Testis (tissue), 2 donors: ENCODE measurements at regions not wholly inside any gene's neighbourhood (a gene's known extent, or its start where the extent isn't known, plus 50 kb on each side); places are given as distances from the start of the nearest gene placed in this dataset.
A peak's percentile ranks its signal among the peaks of the same experiment; 100 is the strongest.

Experiments used
- DNase-seq: peaks from one replicate; pipeline ENCODE4 v3.0.0-alpha.2; 2019
- H3K27ac ChIP-seq, 2 donors: fragments of 200-600 bp; sonication (generic); one replicate each; pipeline ENCODE4 v1.5.1; 2019
- H3K27me3 ChIP-seq: fragments of 200-600 bp; sonication (generic); one replicate; pipeline ENCODE4 v1.5.1; 2019
- H3K36me3 ChIP-seq: fragments of 200-600 bp; sonication (generic); one replicate; pipeline ENCODE4 v1.5.1; 2017; ENCODE audit warnings: low read depth; ENCODE audit errors: missing control alignments
- H3K4me1 ChIP-seq: fragments of 200-600 bp; sonication (generic); one replicate; pipeline ENCODE4 v1.5.1; 2019
- H3K4me3 ChIP-seq, 2 donors: fragments of 200-600 bp; sonication (generic); one replicate each; pipeline ENCODE4 v1.5.1; 2017 to 2019
- H3K9me3 ChIP-seq: fragments of 200-600 bp; sonication (generic); one replicate; pipeline ENCODE4 v1.5.1; 2017
- POLR2A ChIP-seq: fragments of 450-650 bp; IDR thresholded peaks from one replicate; pipeline ENCODE4 v1.6.1; 2017; ENCODE audit warnings: antibody characterized with exemption, mild to moderate bottlenecking, moderate library complexity
- WGBS, 2 donors: methylation state at CpG; one replicate each; pipeline ENCODE4 v1.1.5; 2018; 5-methylcytosine and 5-hydroxymethylcytosine counted together
- intact Hi-C: fragments of 100-400 bp; cut with DNase I; formaldehyde crosslinking; loops from one replicate; pipeline ENCODE4 v1.15.1; 2023; ENCODE audit warnings: low total_unique reads
- TF ChIP-seq, protein P1 (sequence below), 3 experiments: fragments of 450-650 bp in 2 of 3; fragments of 200-600 bp in 1 of 3; sonication (generic) in 1 of 3; IDR thresholded peaks; one replicate each; pipeline ENCODE4 v1.5.1; 2016 to 2019; ENCODE audit warnings: antibody characterized with exemption in 3 of 3, mild to moderate bottlenecking in 2 of 3, moderate library complexity in 1 of 3

- H3K27me3 ChIP-seq, result no peaks in the 10 kb centered on the region
- no peak for DNase-seq
- no peaks in the 10 kb centered on the region for H3K36me3 ChIP-seq
- TF ChIP-seq, protein P1, sequence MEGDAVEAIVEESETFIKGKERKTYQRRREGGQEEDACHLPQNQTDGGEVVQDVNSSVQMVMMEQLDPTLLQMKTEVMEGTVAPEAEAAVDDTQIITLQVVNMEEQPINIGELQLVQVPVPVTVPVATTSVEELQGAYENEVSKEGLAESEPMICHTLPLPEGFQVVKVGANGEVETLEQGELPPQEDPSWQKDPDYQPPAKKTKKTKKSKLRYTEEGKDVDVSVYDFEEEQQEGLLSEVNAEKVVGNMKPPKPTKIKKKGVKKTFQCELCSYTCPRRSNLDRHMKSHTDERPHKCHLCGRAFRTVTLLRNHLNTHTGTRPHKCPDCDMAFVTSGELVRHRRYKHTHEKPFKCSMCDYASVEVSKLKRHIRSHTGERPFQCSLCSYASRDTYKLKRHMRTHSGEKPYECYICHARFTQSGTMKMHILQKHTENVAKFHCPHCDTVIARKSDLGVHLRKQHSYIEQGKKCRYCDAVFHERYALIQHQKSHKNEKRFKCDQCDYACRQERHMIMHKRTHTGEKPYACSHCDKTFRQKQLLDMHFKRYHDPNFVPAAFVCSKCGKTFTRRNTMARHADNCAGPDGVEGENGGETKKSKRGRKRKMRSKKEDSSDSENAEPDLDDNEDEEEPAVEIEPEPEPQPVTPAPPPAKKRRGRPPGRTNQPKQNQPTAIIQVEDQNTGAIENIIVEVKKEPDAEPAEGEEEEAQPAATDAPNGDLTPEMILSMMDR (IDR thresholded peaks at IDR 0.05), result no peak
- TF ChIP-seq POLR2A, result no peak
- intact Hi-C loops, result no loop called here
- no peak overlapping the region for H3K27ac ChIP-seq
- no peaks in the 10 kb centered on the region for H3K4me1 ChIP-seq
- H3K9me3 ChIP-seq, result no peaks in the 10 kb centered on the region
- WGBS, 2 donors, result 94 to 96% methylated on average over 2 of the region's 2 CpGs
- no peak overlapping the region for H3K4me3 ChIP-seq
These were observed 242.4 kb upstream of the MEF2C start for GRCh38 chr5:89125372-89125771.

DNA sequence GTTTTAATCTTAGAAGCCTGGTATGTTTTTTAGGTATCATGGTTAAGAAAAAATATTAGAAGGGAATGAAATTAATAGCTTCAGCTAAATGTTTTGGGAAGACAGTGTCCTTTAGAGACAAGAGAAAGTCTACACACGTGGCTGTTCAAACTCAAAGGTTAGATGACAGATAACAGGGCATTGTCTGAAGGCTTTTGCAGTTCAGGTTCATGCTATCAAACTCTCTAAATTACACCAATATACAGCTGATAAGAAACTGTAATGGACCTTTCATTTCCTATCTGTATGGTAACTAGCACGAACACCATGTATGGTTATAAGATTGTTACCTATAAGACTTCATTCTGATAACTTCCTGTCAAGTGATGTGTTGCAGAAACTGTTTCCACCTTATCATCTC is 240.6 kb upstream of the MEF2C start:
- 62 to 84% methylated on average over 2 of the region's 2 CpGs for WGBS, 2 donors
- TF ChIP-seq POLR2A, result no peak
- TF ChIP-seq, protein P1 (IDR thresholded peaks at IDR 0.05), result no peak

GRCh38 chr5:89120719-89121118 is 237.7 kb upstream of the MEF2C start:
- Histone ChIP-seq H3K4me3 (no peak overlapping the region), H3K27me3 (no peaks in the 10 kb centered on the region), H3K4me1 (no peaks in the 10 kb centered on the region), H3K36me3 (no peaks in the 10 kb centered on the region), H3K9me3 (no peaks in the 10 kb centered on the region), H3K27ac (no peak overlapping the region)
- intact Hi-C loops, result no loop called here
- WGBS, 2 donors, result 85 to 97% methylated on average over 3 of the region's 3 CpGs
- peak; percentile 15 for DNase-seq
- TF ChIP-seq, protein P1 (IDR thresholded peaks at IDR 0.05), result no peak
- TF ChIP-seq POLR2A, result no peak

More for the DNA sequence above, 240.6 kb upstream of the MEF2C start:
- DNase-seq, result no peak
- Histone ChIP-seq H3K9me3 (no peaks in the 10 kb centered on the region), H3K36me3 (no peaks in the 10 kb centered on the region), H3K4me1 (no peaks in the 10 kb centered on the region), H3K27me3 (no peaks in the 10 kb centered on the region), H3K4me3 (no peak overlapping the region), H3K27ac (no peak overlapping the region)
- intact Hi-C loops, result no loop called here

- Histone ChIP-seq H3K4me1 (no peaks in the 10 kb centered on the region), H3K27me3 (no peaks in the 10 kb centered on the region), H3K27ac (no peak overlapping the region), H3K9me3 (no peaks in the 10 kb centered on the region), H3K36me3 (no peaks in the 10 kb centered on the region), H3K4me3 (no peak overlapping the region)
- 85 to 90% methylated on average over 1 of the region's 1 CpG for WGBS, 2 donors
- no peak for TF ChIP-seq POLR2A
- TF ChIP-seq, protein P1 (IDR thresholded peaks at IDR 0.05), result no peak
- intact Hi-C loops, result no loop called here
- no peak for DNase-seq
These were observed 234.2 kb upstream of the MEF2C start for GRCh38 chr5:89117124-89117644.

- WGBS, 2 donors, result 84 to 88% methylated on average over 4 of the region's 4 CpGs
- no peaks in the 10 kb centered on the region for H3K4me1 ChIP-seq
- no peak overlapping the region for H3K27ac ChIP-seq
- no peak overlapping the region for H3K4me3 ChIP-seq
- TF ChIP-seq, protein P1 (IDR thresholded peaks at IDR 0.05), result no peak
- TF ChIP-seq POLR2A, result no peak
- intact Hi-C loops, result no loop called here
- no peaks in the 10 kb centered on the region for H3K36me3 ChIP-seq
- no peak for DNase-seq
- H3K27me3 ChIP-seq, result no peaks in the 10 kb centered on the region
- H3K9me3 ChIP-seq, result no peaks in the 10 kb centered on the region
These were observed 228.1 kb upstream of the MEF2C start for GRCh38 chr5:89110916-89111646.
